ENCODE measurements at regions not wholly inside any gene's neighbourhood (a gene's known extent, or its start where the extent isn't known, plus 50 kb on each side); places are given as distances from the start of the nearest gene placed in this dataset.

GRCh38 chr4:79598801-79599200, 190.8 kb upstream of the GK2 start:
- TF ChIP-seq, protein P1, sequence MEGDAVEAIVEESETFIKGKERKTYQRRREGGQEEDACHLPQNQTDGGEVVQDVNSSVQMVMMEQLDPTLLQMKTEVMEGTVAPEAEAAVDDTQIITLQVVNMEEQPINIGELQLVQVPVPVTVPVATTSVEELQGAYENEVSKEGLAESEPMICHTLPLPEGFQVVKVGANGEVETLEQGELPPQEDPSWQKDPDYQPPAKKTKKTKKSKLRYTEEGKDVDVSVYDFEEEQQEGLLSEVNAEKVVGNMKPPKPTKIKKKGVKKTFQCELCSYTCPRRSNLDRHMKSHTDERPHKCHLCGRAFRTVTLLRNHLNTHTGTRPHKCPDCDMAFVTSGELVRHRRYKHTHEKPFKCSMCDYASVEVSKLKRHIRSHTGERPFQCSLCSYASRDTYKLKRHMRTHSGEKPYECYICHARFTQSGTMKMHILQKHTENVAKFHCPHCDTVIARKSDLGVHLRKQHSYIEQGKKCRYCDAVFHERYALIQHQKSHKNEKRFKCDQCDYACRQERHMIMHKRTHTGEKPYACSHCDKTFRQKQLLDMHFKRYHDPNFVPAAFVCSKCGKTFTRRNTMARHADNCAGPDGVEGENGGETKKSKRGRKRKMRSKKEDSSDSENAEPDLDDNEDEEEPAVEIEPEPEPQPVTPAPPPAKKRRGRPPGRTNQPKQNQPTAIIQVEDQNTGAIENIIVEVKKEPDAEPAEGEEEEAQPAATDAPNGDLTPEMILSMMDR (IDR thresholded peaks at IDR 0.05): no peak
- TF ChIP-seq POLR2A (IDR thresholded peaks at IDR 0.05): no peak
